ENCODE measurements at regions not wholly inside any gene's neighbourhood (a gene's known extent, or its start where the extent isn't known, plus 50 kb on each side); places are given as distances from the start of the nearest gene placed in this dataset.

DNA sequence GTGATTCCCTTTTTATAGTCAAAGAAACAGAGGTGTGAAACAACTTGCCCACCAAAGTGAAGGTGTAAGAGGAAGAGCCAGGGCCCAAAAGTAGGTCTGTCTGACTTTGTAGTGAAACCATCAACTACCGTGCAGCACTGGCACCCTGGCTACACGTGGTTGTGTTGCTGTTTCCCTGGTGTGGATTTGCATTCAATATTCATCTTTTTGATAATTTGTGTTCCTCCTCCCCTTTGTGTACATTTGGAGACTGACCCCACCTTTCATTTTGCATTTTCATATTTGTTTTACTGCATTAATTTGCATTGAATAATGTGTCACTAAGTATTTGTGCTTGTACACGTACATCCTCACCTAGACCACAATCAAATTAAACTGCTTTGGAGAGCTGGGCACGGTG, 873.8 kb upstream of the WWC1 start:
- H3K4me1 ChIP-seq (ENCODE audit: control insufficient read depth in 2 of 2, insufficient read depth in 2 of 2, low read length in 2 of 2): no peaks in the 10 kb centered on the region

GRCh38 chr5:167425161-167425560, 866.3 kb upstream of the WWC1 start:
- Histone ChIP-seq H3K9me3 (ENCODE audit: control extremely low read depth in 1 of 3, control insufficient read depth in 2 of 3, insufficient read depth in 1 of 3, low read length in 2 of 3) (peaks cover 0 to 8% (median 0%) of the 10 kb centered on the region in 3 donors), H3K36me3 (replicated peaks in 1 of 2; ENCODE audit: control extremely low read depth in 1 of 2, control insufficient read depth in 1 of 2, extremely low read depth in 1 of 2, insufficient read depth in 2 of 2, low read length in 1 of 2) (no peaks in the 10 kb centered on the region), H4K20me1 (ENCODE audit: control insufficient read depth, insufficient read depth, low read length, poor library complexity, severe bottlenecking) (no peaks in the 10 kb centered on the region), H3K27ac (ENCODE audit: low read length in 2 of 2) (no peak overlapping the region), H3K4me3 (ENCODE audit: control extremely low read depth in 1 of 5, extremely low read depth in 1 of 5, insufficient read depth in 1 of 5, low read depth in 2 of 5, low read length in 4 of 5) (no peak overlapping the region), H3K4me1 (ENCODE audit: control insufficient read depth in 2 of 2, insufficient read depth in 2 of 2, low read length in 2 of 2) (no peaks in the 10 kb centered on the region), H3K27me3 (replicated peaks in 1 of 4; ENCODE audit: control extremely low read depth in 1 of 4, control insufficient read depth in 3 of 4, insufficient read depth in 4 of 4, low read length in 3 of 4) (no peaks in the 10 kb centered on the region), H3K79me2 (ENCODE audit: control insufficient read depth, insufficient read depth, low read length) (no peaks in the 10 kb centered on the region), H3K4me2 (replicated peaks; ENCODE audit: low read depth, low read length, poor library complexity, severe bottlenecking) (no peak overlapping the region), H2AFZ (ENCODE audit: insufficient read depth, low read depth, low read length, poor library complexity, severe bottlenecking) (no peak overlapping the region), H3K9ac (ENCODE audit: low read length) (no peak overlapping the region)
- ATAC-seq (ENCODE audit: low read depth) (no peak), DNase-seq (no peak)
- no peak overlapping the region for H3K27ac Mint-ChIP-seq
- TF ChIP-seq CTCF (IDR thresholded peaks at IDR 0.05): no peak
- POLR2A ChIA-PET: no interaction called here
- no peaks in the 10 kb centered on the region for H3K27me3 Mint-ChIP-seq
- no peaks in the 10 kb centered on the region for H3K9me3 Mint-ChIP-seq (ENCODE audit: insufficient read depth)
- 88% methylated on average over 2 of the region's 3 CpGs for WGBS (ENCODE audit: insufficient coverage)
- CTCF ChIA-PET: no interaction called here
- H3K4me3 Mint-ChIP-seq: no peak overlapping the region
- H3K4me1 Mint-ChIP-seq: no peaks in the 10 kb centered on the region
- intact Hi-C loops (cut with micrococcal nuclease): no loop called here

More for the DNA sequence above, 873.8 kb upstream of the WWC1 start:
- no peaks in the 10 kb centered on the region for H3K27me3 Mint-ChIP-seq
- peaks cover 4% of the 10 kb centered on the region for H3K9me3 Mint-ChIP-seq (ENCODE audit: insufficient read depth)
- H3K36me3 ChIP-seq (replicated peaks in 1 of 2; ENCODE audit: control extremely low read depth in 1 of 2, control insufficient read depth in 1 of 2, extremely low read depth in 1 of 2, insufficient read depth in 2 of 2, low read length in 1 of 2): no peaks in the 10 kb centered on the region
- H3K27ac ChIP-seq (ENCODE audit: low read length in 2 of 2): no peak overlapping the region
- intact Hi-C loops (cut with micrococcal nuclease): no loop called here
- ChIA-PET CTCF (no interaction called here), POLR2A (no interaction called here)
- H3K27ac Mint-ChIP-seq: no peak overlapping the region
- H3K27me3 ChIP-seq (replicated peaks in 1 of 4; ENCODE audit: control extremely low read depth in 1 of 4, control insufficient read depth in 3 of 4, insufficient read depth in 4 of 4, low read length in 3 of 4): no peaks in the 10 kb centered on the region
- no peaks in the 10 kb centered on the region for H4K20me1 ChIP-seq (ENCODE audit: control insufficient read depth, insufficient read depth, low read length, poor library complexity, severe bottlenecking)
- no peaks in the 10 kb centered on the region for H3K4me1 Mint-ChIP-seq
- 90% methylated on average over 2 of the region's 4 CpGs for WGBS (ENCODE audit: insufficient coverage)
- no peak overlapping the region for H2AFZ ChIP-seq (ENCODE audit: insufficient read depth, low read depth, low read length, poor library complexity, severe bottlenecking)
- ATAC-seq (ENCODE audit: low read depth) (no peak), DNase-seq (no peak)
- no peaks in the 10 kb centered on the region for H3K9me3 ChIP-seq (ENCODE audit: control extremely low read depth in 1 of 3, control insufficient read depth in 2 of 3, insufficient read depth in 1 of 3, low read length in 2 of 3)
- H3K4me3 Mint-ChIP-seq: no peak overlapping the region
- H3K4me3 ChIP-seq (ENCODE audit: control extremely low read depth in 1 of 5, extremely low read depth in 1 of 5, insufficient read depth in 1 of 5, low read depth in 2 of 5, low read length in 4 of 5): no peak overlapping the region
- no peak overlapping the region for H3K9ac ChIP-seq (ENCODE audit: low read length)
- no peak for TF ChIP-seq CTCF (IDR thresholded peaks at IDR 0.05)
- no peak for TF ChIP-seq EZH2 (IDR thresholded peaks at IDR 0.05; ENCODE audit: borderline replicate concordance, insufficient read depth, low read depth, low read length, poor library complexity, severe bottlenecking)
- H3K4me2 ChIP-seq (replicated peaks; ENCODE audit: low read depth, low read length, poor library complexity, severe bottlenecking): no peak overlapping the region
- H3K79me2 ChIP-seq (ENCODE audit: control insufficient read depth, insufficient read depth, low read length): no peaks in the 10 kb centered on the region
